H1 (cell line): ENCODE measurements at regions not wholly inside any gene's neighbourhood (a gene's known extent, or its start where the extent isn't known, plus 50 kb on each side); places are given as distances from the start of the nearest gene placed in this dataset.

Source experiments
- CTCF ChIA-PET: fragments of 300-600 bp; sonication (Branson Sonifier 250); formaldehyde crosslinking; loops from one replicate; lab custom pipeline; 2021; ENCODE audit not compliant: partially characterized antibody; lab: Charles Lee
- POLR2A ChIA-PET: fragments of 300-600 bp; sonication (Branson Sonifier 250); formaldehyde crosslinking; loops from one replicate; lab custom pipeline; 2021; ENCODE audit warnings: inconsistent platforms; ENCODE audit not compliant: partially characterized antibody; lab: Charles Lee
- DNase-seq, 2 experiments: peaks; one replicate each; pipeline versions ENCODE4 v3.0.0 to v3.0.0-alpha.2; 2010 to 2022; ENCODE audit warnings: low spot score in 2 of 2, low read depth in 1 of 2, mixed read lengths in 1 of 2
- FAIRE-seq: peaks from 2 replicates; lab custom pipeline; 2011; peaks lifted over from hg19 to GRCh38; lab: Jason Lieb, UNC
- H2AFZ ChIP-seq: 2 replicates; pipeline ENCODE4 v1.8.1; 2012; ENCODE audit warnings: low read length, inconsistent platforms
- H2AK5ac ChIP-seq: 2 replicates; pipeline ENCODE4 v1.6.1; 2013; ENCODE audit warnings: low read depth, low read length
- H2BK120ac ChIP-seq: replicated peaks from 2 replicates; pipeline ENCODE3; 2013; ENCODE audit warnings: low read depth, low read length, inconsistent platforms
- H2BK12ac ChIP-seq: 2 replicates; pipeline ENCODE4 v1.6.1; 2013; ENCODE audit warnings: low read depth, low read length
- H2BK15ac ChIP-seq: 2 replicates; pipeline ENCODE4 v1.6.1; 2013; ENCODE audit warnings: low read length
- H2BK20ac ChIP-seq: 2 replicates; pipeline ENCODE4 v1.6.1; 2013; ENCODE audit warnings: low read length
- H2BK5ac ChIP-seq: 2 replicates; pipeline ENCODE4 v1.6.1; 2013; ENCODE audit warnings: low read depth, low read length
- H3K14ac ChIP-seq: 2 replicates; pipeline ENCODE4 v1.6.1; 2013; ENCODE audit warnings: inconsistent platforms; ENCODE audit not compliant: insufficient read length
- H3K18ac ChIP-seq: 2 replicates; pipeline ENCODE4 v1.6.1; 2013; ENCODE audit warnings: low read length; ENCODE audit errors: extremely low read depth
- H3K23ac ChIP-seq: 2 replicates; pipeline ENCODE4 v1.6.1; 2013; ENCODE audit warnings: inconsistent platforms; ENCODE audit not compliant: insufficient read length
- H3K23me2 ChIP-seq: 2 replicates; pipeline ENCODE4 v1.6.1; 2013; ENCODE audit warnings: low read depth, low read length
- H3K27ac ChIP-seq: 2 replicates; pipeline ENCODE4 v1.6.1; 2011; ENCODE audit warnings: low read depth, low read length, inconsistent platforms
- H3K27me3 ChIP-seq, 4 experiments: replicated peaks in 1 of 4; 1 replicate in 1 of 4; 2 replicates in 3 of 4; pipeline versions ENCODE4 v1.6.1 to v1.8.1; 2011 to 2013; ENCODE audit warnings: low read length in 3 of 4, mild to moderate bottlenecking in 3 of 4, inconsistent platforms in 2 of 4, mixed read lengths in 2 of 4, moderate library complexity in 1 of 4; ENCODE audit not compliant: control insufficient read depth in 3 of 4, insufficient read depth in 3 of 4; ENCODE audit errors: extremely low read depth in 1 of 4
- H3K36me3 ChIP-seq, 4 experiments: 2 replicates each; pipeline versions ENCODE4 v1.6.1 to v1.8.1; 2011 to 2013; ENCODE audit warnings: mild to moderate bottlenecking in 4 of 4, low read length in 3 of 4, moderate library complexity in 2 of 4, control low read depth in 1 of 4, inconsistent platforms in 1 of 4; ENCODE audit not compliant: insufficient read depth in 4 of 4, control insufficient read depth in 2 of 4
- H3K4ac ChIP-seq: replicated peaks from 2 replicates; pipeline ENCODE3; 2013; ENCODE audit warnings: low read length, low read depth, mixed read lengths, inconsistent platforms; ENCODE audit not compliant: insufficient read length
- H3K4me1 ChIP-seq, 4 experiments: replicated peaks in 1 of 4; 1 replicate in 1 of 4; 2 replicates in 3 of 4; pipeline versions ENCODE4 v1.6.1 to v1.8.1; 2011 to 2013; ENCODE audit warnings: low read length in 3 of 4, inconsistent platforms in 2 of 4, mixed read lengths in 1 of 4; ENCODE audit not compliant: insufficient read depth in 4 of 4, control insufficient read depth in 3 of 4
- H3K4me2 ChIP-seq, 2 experiments: 2 replicates each; pipeline versions ENCODE4 v1.6.1 to v1.8.1; 2011 to 2013; ENCODE audit warnings: low read depth in 2 of 2, low read length in 2 of 2, control low read depth in 1 of 2, inconsistent platforms in 1 of 2, mild to moderate bottlenecking in 1 of 2; ENCODE audit not compliant: insufficient read depth in 1 of 2
- H3K4me3 ChIP-seq, 4 experiments: fragments of 200-600, 300-600 bp in 1 of 4; sonication (generic), shearing (Covaris generic), sonication (Bioruptor Twin) in 1 of 4; 2 replicates each; pipeline versions ENCODE4 v1.5.1 to v1.8.1; 2011 to 2016; ENCODE audit warnings: low read length in 4 of 4, low read depth in 3 of 4, control low read depth in 2 of 4, inconsistent platforms in 2 of 4, mild to moderate bottlenecking in 2 of 4, mixed read lengths in 1 of 4, moderate library complexity in 1 of 4; ENCODE audit not compliant: insufficient read depth in 2 of 4; ENCODE audit errors: extremely low read depth in 1 of 4
- H3K56ac ChIP-seq: replicated peaks from 2 replicates; pipeline ENCODE3; 2013; ENCODE audit warnings: low read depth, mild to moderate bottlenecking, mixed read lengths, low read length, inconsistent platforms; ENCODE audit not compliant: insufficient read length
- H3K79me1 ChIP-seq: 2 replicates; pipeline ENCODE4 v1.6.1; 2013; ENCODE audit warnings: low read depth, low read length, control low read depth
- H3K79me2 ChIP-seq, 2 experiments: 2 replicates each; pipeline versions ENCODE4 v1.6.1 to v1.8.1; 2012 to 2013; ENCODE audit warnings: low read length in 2 of 2, mild to moderate bottlenecking in 2 of 2, inconsistent platforms in 1 of 2; ENCODE audit not compliant: insufficient read depth in 2 of 2, control insufficient read depth in 1 of 2
- H3K9ac ChIP-seq, 4 experiments: replicated peaks in 1 of 4; 1 replicate in 1 of 4; 2 replicates in 3 of 4; pipeline versions ENCODE4 v1.6.1 to v1.8.1; 2011 to 2013; ENCODE audit warnings: low read depth in 3 of 4, low read length in 3 of 4, control low read depth in 2 of 4, mild to moderate bottlenecking in 2 of 4, moderate library complexity in 2 of 4, inconsistent platforms in 1 of 4; ENCODE audit errors: extremely low read depth in 1 of 4
- H3K9me3 ChIP-seq, 2 experiments: 2 replicates each; pipeline versions ENCODE4 v1.6.1 to v1.8.1; 2012 to 2013; ENCODE audit warnings: mild to moderate bottlenecking in 2 of 2, moderate library complexity in 2 of 2, control low read depth in 1 of 2, inconsistent platforms in 1 of 2, low read depth in 1 of 2, low read length in 1 of 2, mixed read lengths in 1 of 2; ENCODE audit not compliant: insufficient read depth in 2 of 2
- H4K20me1 ChIP-seq, 2 experiments: replicated peaks in 1 of 2; 2 replicates each; pipeline versions ENCODE3 to v1.8.1; 2011 to 2013; ENCODE audit warnings: inconsistent platforms in 2 of 2, low read length in 2 of 2, mild to moderate bottlenecking in 1 of 2; ENCODE audit not compliant: insufficient read depth in 2 of 2, control insufficient read depth in 1 of 2
- H4K5ac ChIP-seq: 2 replicates; pipeline ENCODE4 v1.6.1; 2013; ENCODE audit warnings: low read length, low read depth, mixed read lengths, inconsistent platforms; ENCODE audit not compliant: insufficient read length
- H4K8ac ChIP-seq: 2 replicates; pipeline ENCODE4 v1.8.0; 2013; ENCODE audit warnings: mild to moderate bottlenecking, moderate library complexity, low read length, inconsistent platforms; ENCODE audit not compliant: insufficient read depth; ENCODE audit errors: extremely low read depth
- H4K91ac ChIP-seq: replicated peaks from 2 replicates; pipeline ENCODE3; 2013; ENCODE audit warnings: low read length, mixed read lengths, inconsistent platforms; ENCODE audit not compliant: insufficient read length
- CREB1 ChIP-seq: IDR thresholded peaks from 2 replicates; pipeline ENCODE4 v1.6.1; 2012; ENCODE audit warnings: inconsistent platforms
- SIN3A ChIP-seq, 2 experiments: IDR thresholded peaks in 1 of 2; conservative IDR thresholded peaks in 1 of 2; 2 replicates each; pipeline ENCODE4 v1.6.1; 2011 to 2012; ENCODE audit warnings: low read length in 2 of 2, improper control_type of control experiment in 1 of 2, low read depth in 1 of 2, mild to moderate bottlenecking in 1 of 2
- SP2 ChIP-seq: IDR thresholded peaks from 2 replicates; pipeline ENCODE4 v1.6.1; 2012; ENCODE audit warnings: mild to moderate bottlenecking, low read length, inconsistent platforms
- SRF ChIP-seq: IDR thresholded peaks from 2 replicates; pipeline ENCODE4 v1.6.1; 2011; ENCODE audit warnings: mild to moderate bottlenecking, low read depth, low read length, moderate library complexity
- SUZ12 ChIP-seq: fragments of 200-600 bp; sonication (generic); IDR thresholded peaks from 2 replicates; pipeline ENCODE4 v1.6.1; 2012; ENCODE audit warnings: mild to moderate bottlenecking, inconsistent platforms, low read length, moderate library complexity, mixed read lengths
- TAF7 ChIP-seq: optimal IDR thresholded peaks from 2 replicates; pipeline ENCODE3; 2011; ENCODE audit warnings: low read depth, mild to moderate bottlenecking, inconsistent platforms, low read length, moderate library complexity, borderline replicate concordance
- YY1 ChIP-seq: IDR thresholded peaks from 2 replicates; pipeline ENCODE4 v1.6.1; 2011; ENCODE audit warnings: low read depth, mild to moderate bottlenecking, low read length
- WGBS, 2 experiments: shearing (Covaris generic) in 1 of 2; methylation state at CpG; one replicate each; pipeline versions ENCODE4 v1.1.6 to v1.1.7; 2013 to 2015; ENCODE audit warnings: low lambda C conversion rate in 2 of 2, mixed read lengths in 2 of 2, inconsistent platforms in 1 of 2, low coverage in 1 of 2, missing lambda C conversion rate in 1 of 2; ENCODE audit not compliant: insufficient replicate concordance in 2 of 2, insufficient coverage in 1 of 2, insufficient read length in 1 of 2; ENCODE audit errors: extremely low coverage in 1 of 2, missing lambda C conversion rate in 1 of 2; 5-methylcytosine and 5-hydroxymethylcytosine counted together

DNA sequence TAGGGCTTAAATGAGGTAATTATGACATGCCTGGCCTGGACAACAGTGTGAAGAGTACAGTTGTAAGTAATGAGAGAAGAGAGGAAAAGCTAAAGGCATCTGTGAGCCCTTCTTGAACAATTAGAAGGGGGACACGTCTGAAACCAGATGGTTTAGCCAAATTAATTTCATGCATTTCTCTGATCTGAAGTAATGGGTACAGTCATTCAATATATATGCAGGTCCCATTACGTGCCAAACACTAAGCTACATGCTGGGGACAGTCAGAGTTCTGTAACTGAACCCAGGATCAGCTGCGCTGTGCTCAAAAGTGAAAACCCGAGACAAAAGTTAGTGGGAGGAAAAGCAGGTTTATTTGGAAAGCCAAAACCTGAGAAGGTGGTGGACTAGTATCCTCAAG is 207.2 kb upstream of the TMTC1 start:
- Histone ChIP-seq H3K9ac (no peak overlapping the region), H2BK12ac (no peak overlapping the region), H4K20me1 (no peaks in the 10 kb centered on the region), H3K79me1 (no peaks in the 10 kb centered on the region), H3K4me3 (no peak overlapping the region), H3K79me2 (no peaks in the 10 kb centered on the region), H3K56ac (no peak overlapping the region), H3K4ac (no peak overlapping the region), H2BK20ac (no peak overlapping the region), H3K23me2 (no peaks in the 10 kb centered on the region), H3K27ac (no peak overlapping the region), H4K8ac (no peak overlapping the region), H3K9me3 (no peaks in the 10 kb centered on the region), H3K4me1 (no peaks in the 10 kb centered on the region), H2BK120ac (no peak overlapping the region), H4K5ac (no peak overlapping the region), H2BK5ac (no peak overlapping the region), H3K36me3 (no peaks in the 10 kb centered on the region), H3K23ac (no peak overlapping the region), H3K18ac (no peak overlapping the region), H4K91ac (no peak overlapping the region), H3K14ac (no peak overlapping the region), H2AK5ac (no peak overlapping the region), H3K4me2 (no peak overlapping the region), H3K27me3 (no peaks in the 10 kb centered on the region), H2AFZ (no peak overlapping the region), H2BK15ac (no peak overlapping the region)
- POLR2A ChIA-PET, result no interaction called here
- DNase-seq, result no peak
- WGBS, 2 experiments, result 86% methylated on average over 4 of the region's 4 CpGs; no CpG with 5 or more reads in 1 of the 2 experiments
- no peak for FAIRE-seq
- CTCF ChIA-PET, result interaction anchor here (1.2 kb wide), 1 partner anchor 11 kb away, joined by 3 read pairs; no protein-coding TSS in a partner anchor
- TF ChIP-seq SUZ12 (no peak), CREB1 (no peak), TAF7 (no peak), YY1 (no peak), SP2 (no peak), SRF (no peak), SIN3A (conservative IDR thresholded peaks at IDR 0.05 in 1 of 2, IDR thresholded peaks at IDR 0.05 in 1 of 2; ENCODE audit: low read depth in 1 of 2, low read length in 2 of 2) (no peak)
